ENCODE measurements at regions not wholly inside any gene's neighbourhood (a gene's known extent, or its start where the extent isn't known, plus 50 kb on each side); places are given as distances from the start of the nearest gene placed in this dataset.

GRCh38 chr5:10160241-10160640 is 89.4 kb downstream of the ATPSCKMT start:
- Histone ChIP-seq H4K8ac (replicated peaks; ENCODE audit: insufficient read length, low read depth, low read length) (no peak overlapping the region), H3K9ac (ENCODE audit: extremely low read depth, insufficient read length, low read length) (no peak overlapping the region), H3K4me2 (ENCODE audit: insufficient read depth, insufficient read length, low read length) (no peak overlapping the region), H3K4ac (ENCODE audit: low read depth, low read length) (no peak overlapping the region), H2BK12ac (ENCODE audit: insufficient read length, low read depth, low read length) (no peak overlapping the region), H3K56ac (ENCODE audit: insufficient read length, low read depth, low read length) (no peak overlapping the region), H3K14ac (ENCODE audit: insufficient read depth, low read length) (no peak overlapping the region), H2AFZ (ENCODE audit: low read length) (no peak overlapping the region), H3K27ac (ENCODE audit: insufficient read length, low read depth, low read length) (no peak overlapping the region), H2BK120ac (ENCODE audit: low read depth, low read length, poor library complexity, severe bottlenecking) (no peak overlapping the region), H2AK5ac (ENCODE audit: insufficient read length, low read length) (no peak overlapping the region), H4K5ac (ENCODE audit: insufficient read length, low read depth, low read length) (no peak overlapping the region), H3K79me2 (ENCODE audit: insufficient read depth, low read length) (no peaks in the 10 kb centered on the region), H3K27me3 (ENCODE audit: insufficient read depth, low read length) (no peaks in the 10 kb centered on the region), H3K18ac (ENCODE audit: insufficient read length, low read depth, low read length) (no peak overlapping the region), H3K79me1 (ENCODE audit: insufficient read depth, low read depth, low read length, poor library complexity, severe bottlenecking) (no peaks in the 10 kb centered on the region), H2BK5ac (ENCODE audit: insufficient read length, low read length) (no peak overlapping the region), H4K20me1 (ENCODE audit: control insufficient read depth, insufficient read depth, insufficient read length) (no peaks in the 10 kb centered on the region), H2BK15ac (ENCODE audit: low read depth, low read length) (no peak overlapping the region), H3K4me1 (ENCODE audit: insufficient read depth, low read length) (peaks cover 2% of the 10 kb centered on the region), H3K23me2 (ENCODE audit: insufficient read length, low read depth, low read length, poor library complexity, severe bottlenecking) (no peaks in the 10 kb centered on the region), H2BK20ac (ENCODE audit: low read depth, low read length, poor library complexity, severe bottlenecking) (no peak overlapping the region), H3T11ph (ENCODE audit: low read length) (no peak overlapping the region), H4K91ac (ENCODE audit: insufficient read length, low read depth, low read length) (no peak overlapping the region), H3K23ac (ENCODE audit: insufficient read length, low read depth, low read length) (no peak overlapping the region), H3K9me3 (ENCODE audit: control insufficient read depth, low read depth, low read length) (no peaks in the 10 kb centered on the region)
- no peak for TF ChIP-seq CTCF (conservative IDR thresholded peaks at IDR 0.05)
- Mint-ChIP-seq H3K9me3 (peaks cover 10% of the 10 kb centered on the region in 2 experiments; a peak in 4 of 5 replicates), H3K27me3 (ENCODE audit: low read depth) (peaks cover 13% of the 10 kb centered on the region), H3K4me1 (peaks cover 63 to 67% of the 10 kb centered on the region in 2 experiments), H3K27ac (no peak overlapping the region), H3K4me3 (no peak overlapping the region), H3K36me3 (ENCODE audit: insufficient read depth in 1 of 3, low read depth in 3 of 3) (peaks cover 0 to 11% (median 0%) of the 10 kb centered on the region in 3 experiments; a peak in 5 of 7 replicates)
- DNase-seq = no peak
- no CpG with 5 or more reads among the region's 3 CpGs for WGBS (ENCODE audit: extremely low coverage, insufficient read length, low lambda C conversion rate)
